ENCODE measurements at regions not wholly inside any gene's neighbourhood (a gene's known extent, or its start where the extent isn't known, plus 50 kb on each side); places are given as distances from the start of the nearest gene placed in this dataset.

- DNase-seq (ENCODE audit: low read depth): no peak
These were observed 1371.6 kb upstream of the CELF2 start for GRCh38 chr10:9645928-9646600.

- no peak for DNase-seq (ENCODE audit: low read depth)
These were observed 1363.4 kb upstream of the CELF2 start for GRCh38 chr10:9654261-9654660.

- no peak for DNase-seq (ENCODE audit: low read depth)
These were observed 1361.3 kb upstream of the CELF2 start for GRCh38 chr10:9656386-9656785.

- no peak for DNase-seq (ENCODE audit: low read depth)
These were observed 1360.7 kb upstream of the CELF2 start for GRCh38 chr10:9656996-9657395.

GRCh38 chr10:9657530-9657929, 1360.1 kb upstream of the CELF2 start:
- DNase-seq (ENCODE audit: low read depth): no peak

GRCh38 chr10:9668411-9668810, 1349.3 kb upstream of the CELF2 start:
- DNase-seq (ENCODE audit: low read depth): no peak

GRCh38 chr10:9670911-9671310, 1346.8 kb upstream of the CELF2 start:
- DNase-seq (ENCODE audit: low read depth): no peak

GRCh38 chr10:9681655-9682054, 1336.0 kb upstream of the CELF2 start:
- no peak for DNase-seq (ENCODE audit: low read depth)

GRCh38 chr10:9682802-9683201, 1334.9 kb upstream of the CELF2 start:
- DNase-seq (ENCODE audit: low read depth): no peak

GRCh38 chr10:9684186-9684585, 1333.5 kb upstream of the CELF2 start:
- no peak for DNase-seq (ENCODE audit: low read depth)

- no peak for DNase-seq (ENCODE audit: low read depth)
These were observed 1332.1 kb upstream of the CELF2 start for GRCh38 chr10:9685596-9685995.

- no peak for DNase-seq (ENCODE audit: low read depth)
These were observed 1329.0 kb upstream of the CELF2 start for GRCh38 chr10:9688711-9689110.

GRCh38 chr10:9707216-9707615, 1310.5 kb upstream of the CELF2 start:
- DNase-seq (ENCODE audit: low read depth): no peak

- no peak for DNase-seq (ENCODE audit: low read depth)
These were observed 1307.8 kb upstream of the CELF2 start for GRCh38 chr10:9709849-9710248.

GRCh38 chr10:9712393-9712792, 1305.3 kb upstream of the CELF2 start:
- DNase-seq (ENCODE audit: low read depth): no peak

GRCh38 chr10:9719246-9719645, 1298.4 kb upstream of the CELF2 start:
- no peak for DNase-seq (ENCODE audit: low read depth)

GRCh38 chr10:9733766-9734165, 1283.9 kb upstream of the CELF2 start:
- no peak for DNase-seq (ENCODE audit: low read depth)

- DNase-seq (ENCODE audit: low read depth): no peak
These were observed 1283.5 kb upstream of the CELF2 start for GRCh38 chr10:9734218-9734617.

- no peak for DNase-seq (ENCODE audit: low read depth)
These were observed 1281.9 kb upstream of the CELF2 start for GRCh38 chr10:9735731-9736130.

- no peak for DNase-seq (ENCODE audit: low read depth)
These were observed 1274.0 kb upstream of the CELF2 start for GRCh38 chr10:9743639-9744038.

GRCh38 chr10:9745158-9745557, 1272.5 kb upstream of the CELF2 start:
- no peak for DNase-seq (ENCODE audit: low read depth)

GRCh38 chr10:9757176-9757575, 1260.5 kb upstream of the CELF2 start:
- DNase-seq (ENCODE audit: low read depth): no peak

GRCh38 chr10:9759596-9759995, 1258.1 kb upstream of the CELF2 start:
- no peak for DNase-seq (ENCODE audit: low read depth)

GRCh38 chr10:9762966-9763656, 1254.6 kb upstream of the CELF2 start:
- DNase-seq (ENCODE audit: low read depth): no peak

Data from activated T-cell treated with anti-CD3 and anti-CD28 coated beads for 48 hours (primary cell).